ENCODE measurements at regions not wholly inside any gene's neighbourhood (a gene's known extent, or its start where the extent isn't known, plus 50 kb on each side); places are given as distances from the start of the nearest gene placed in this dataset.
"Not testable (repeated sequence)": the region's sequence is repeated elsewhere in the genome, so short reads cannot be mapped to it uniquely, and the experiment has no call there.

DNA sequence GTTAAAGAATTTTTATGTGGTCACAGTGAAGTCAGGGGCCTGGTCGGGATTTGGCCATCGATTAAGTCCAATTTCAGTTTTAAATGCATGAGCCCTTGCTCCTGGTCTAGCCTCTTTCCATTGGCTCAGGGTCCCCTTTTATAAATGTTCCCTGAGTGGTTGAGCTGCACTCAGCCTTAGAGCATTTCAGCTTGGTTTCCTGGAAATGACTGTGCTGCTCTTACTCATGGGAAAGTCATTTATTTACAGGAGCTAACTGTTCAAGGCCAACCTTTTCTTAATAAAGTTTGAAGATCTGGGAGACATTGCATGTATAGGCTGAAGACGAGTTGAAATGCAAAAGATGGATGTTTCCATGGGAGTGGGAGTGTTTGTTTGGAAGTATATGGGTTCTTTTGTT is 98.8 kb upstream of the CLNK start:
- no peak for TF ChIP-seq ZFX (IDR thresholded peaks at IDR 0.05)
- TF ChIP-seq, protein P1, sequence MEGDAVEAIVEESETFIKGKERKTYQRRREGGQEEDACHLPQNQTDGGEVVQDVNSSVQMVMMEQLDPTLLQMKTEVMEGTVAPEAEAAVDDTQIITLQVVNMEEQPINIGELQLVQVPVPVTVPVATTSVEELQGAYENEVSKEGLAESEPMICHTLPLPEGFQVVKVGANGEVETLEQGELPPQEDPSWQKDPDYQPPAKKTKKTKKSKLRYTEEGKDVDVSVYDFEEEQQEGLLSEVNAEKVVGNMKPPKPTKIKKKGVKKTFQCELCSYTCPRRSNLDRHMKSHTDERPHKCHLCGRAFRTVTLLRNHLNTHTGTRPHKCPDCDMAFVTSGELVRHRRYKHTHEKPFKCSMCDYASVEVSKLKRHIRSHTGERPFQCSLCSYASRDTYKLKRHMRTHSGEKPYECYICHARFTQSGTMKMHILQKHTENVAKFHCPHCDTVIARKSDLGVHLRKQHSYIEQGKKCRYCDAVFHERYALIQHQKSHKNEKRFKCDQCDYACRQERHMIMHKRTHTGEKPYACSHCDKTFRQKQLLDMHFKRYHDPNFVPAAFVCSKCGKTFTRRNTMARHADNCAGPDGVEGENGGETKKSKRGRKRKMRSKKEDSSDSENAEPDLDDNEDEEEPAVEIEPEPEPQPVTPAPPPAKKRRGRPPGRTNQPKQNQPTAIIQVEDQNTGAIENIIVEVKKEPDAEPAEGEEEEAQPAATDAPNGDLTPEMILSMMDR (conservative IDR thresholded peaks at IDR 0.05) = no peak
- H3K27ac ChIP-seq = no peak overlapping the region

DNA sequence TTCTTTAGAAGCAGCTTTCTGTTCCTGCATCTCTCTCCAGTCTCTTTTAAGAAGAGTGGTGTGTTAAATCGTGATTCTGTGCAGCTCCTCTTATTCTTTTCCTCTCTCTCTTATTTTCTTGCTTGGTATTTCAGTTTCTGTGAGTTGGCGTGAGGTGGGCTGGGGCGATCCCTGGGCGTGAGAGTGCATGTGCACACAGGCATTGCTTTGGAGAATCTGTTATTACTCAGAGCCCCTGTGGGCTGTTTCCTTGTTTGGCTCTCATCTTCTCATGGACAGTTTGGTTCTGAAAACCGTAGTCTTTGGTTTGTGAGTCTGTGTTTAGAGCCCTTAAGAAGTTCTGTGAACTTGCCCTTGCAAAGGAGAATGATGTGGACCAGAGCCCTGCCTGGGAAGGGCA is 97.2 kb upstream of the CLNK start:
- H3K27ac ChIP-seq = no peak overlapping the region
- TF ChIP-seq ZFX (IDR thresholded peaks at IDR 0.05) = no peak
- TF ChIP-seq, protein P1 (conservative IDR thresholded peaks at IDR 0.05) = no peak

DNA sequence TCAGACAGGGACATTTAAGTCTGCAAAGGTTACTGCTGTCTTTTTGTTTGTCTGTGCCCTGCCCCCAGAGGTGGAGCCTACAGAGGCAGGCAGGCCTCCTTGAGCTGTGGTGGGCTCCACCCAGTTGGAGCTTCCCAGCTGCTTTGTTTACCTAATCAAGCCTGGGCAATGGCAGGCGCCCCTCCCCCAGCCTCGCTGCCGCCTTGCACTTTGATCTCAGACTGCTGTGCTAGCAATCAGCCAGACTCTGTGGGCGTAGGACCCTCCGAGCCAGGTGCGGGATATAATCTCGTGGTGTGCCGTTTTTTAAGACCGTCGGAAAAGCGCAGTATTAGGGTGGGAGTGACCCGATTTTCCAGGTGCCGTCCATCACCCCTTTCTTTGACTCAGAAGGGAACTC is 96.2 kb upstream of the CLNK start:
- H3K27ac ChIP-seq = not testable (repeated sequence)

DNA sequence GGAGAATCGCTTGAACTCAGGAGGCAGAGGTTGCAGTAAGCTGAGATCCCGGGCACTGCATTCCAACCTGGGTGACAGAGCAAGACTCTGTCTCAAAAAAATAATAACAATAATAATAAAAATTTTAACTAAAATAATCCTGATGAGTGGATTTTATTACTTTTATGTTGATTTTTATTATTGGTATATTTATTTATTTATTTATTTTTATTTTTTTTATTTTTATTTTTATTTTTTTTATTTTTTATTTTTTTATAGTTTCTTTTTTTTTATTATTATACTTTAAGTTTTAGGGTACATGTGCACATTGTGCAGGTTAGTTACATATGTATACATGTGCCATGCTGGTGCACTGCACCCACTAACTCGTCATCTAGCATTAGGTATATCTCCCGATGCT is 90.6 kb upstream of the CLNK start:
- not testable (repeated sequence) for H3K27ac ChIP-seq

DNA sequence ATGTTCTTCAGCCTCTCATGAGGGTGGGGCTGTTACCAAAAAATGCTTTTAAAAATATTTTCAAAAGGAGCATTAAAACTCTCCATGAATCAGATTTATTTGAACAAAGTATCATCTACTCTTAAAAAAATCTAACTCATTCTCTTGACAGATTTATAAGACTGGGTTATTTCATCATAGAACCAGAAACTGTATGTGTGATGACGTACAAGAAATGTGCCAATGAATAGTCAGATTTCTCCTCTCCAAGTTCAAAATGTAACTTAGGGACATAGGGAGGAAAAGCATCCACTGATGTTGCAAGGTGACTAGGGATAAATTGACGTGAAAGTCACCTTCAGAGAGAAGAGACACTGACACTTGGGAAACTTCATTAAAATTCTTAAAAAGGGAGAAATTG is 89.1 kb upstream of the CLNK start:
- no peak overlapping the region for H3K27ac ChIP-seq
- TF ChIP-seq, protein P1 (conservative IDR thresholded peaks at IDR 0.05) = no peak
- TF ChIP-seq ZFX (IDR thresholded peaks at IDR 0.05) = no peak

DNA sequence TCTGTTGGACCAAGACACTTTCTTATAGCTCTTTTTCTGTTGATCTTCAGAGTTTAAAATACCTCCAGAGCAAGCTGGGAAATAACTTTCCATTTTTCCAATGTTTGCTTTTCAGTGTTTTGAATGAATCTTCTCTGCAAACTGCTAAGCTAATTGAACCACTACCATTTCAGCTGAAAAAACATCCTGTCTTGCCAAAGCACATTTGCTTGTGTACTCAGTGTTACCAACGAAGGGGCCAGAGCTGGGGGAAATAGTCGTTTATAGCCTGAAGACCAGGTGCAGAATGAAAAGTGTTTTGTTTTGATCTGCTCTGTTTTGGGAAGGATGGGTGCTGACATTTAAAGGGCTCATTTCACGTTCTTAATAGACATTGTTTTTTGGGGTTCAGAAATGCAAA is 88.4 kb upstream of the CLNK start:
- no peak overlapping the region for H3K27ac ChIP-seq
- TF ChIP-seq, protein P1 (conservative IDR thresholded peaks at IDR 0.05) = no peak
- TF ChIP-seq ZFX (IDR thresholded peaks at IDR 0.05) = no peak

DNA sequence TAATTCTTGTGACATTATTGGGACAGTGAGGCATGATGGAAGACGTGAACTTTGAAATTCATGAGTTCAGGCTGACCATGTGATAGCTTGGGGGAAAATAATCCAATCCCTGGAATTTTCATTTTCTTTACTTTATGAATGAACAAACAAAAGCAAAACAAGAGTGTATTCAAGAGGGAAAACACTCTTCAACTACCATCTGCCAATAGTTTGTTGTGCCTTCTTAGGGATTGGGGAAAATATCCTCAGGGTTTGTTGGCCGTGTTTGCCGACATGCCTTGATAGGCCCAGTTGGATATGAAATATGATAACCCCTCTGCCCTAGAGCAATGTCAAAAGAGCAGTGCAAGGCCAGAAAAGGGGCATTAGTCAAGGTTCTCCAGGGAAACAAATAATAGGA is 80.8 kb upstream of the CLNK start:
- no peak overlapping the region for H3K27ac ChIP-seq
- TF ChIP-seq, protein P1 (conservative IDR thresholded peaks at IDR 0.05) = no peak
- no peak for TF ChIP-seq ZFX (IDR thresholded peaks at IDR 0.05)

DNA sequence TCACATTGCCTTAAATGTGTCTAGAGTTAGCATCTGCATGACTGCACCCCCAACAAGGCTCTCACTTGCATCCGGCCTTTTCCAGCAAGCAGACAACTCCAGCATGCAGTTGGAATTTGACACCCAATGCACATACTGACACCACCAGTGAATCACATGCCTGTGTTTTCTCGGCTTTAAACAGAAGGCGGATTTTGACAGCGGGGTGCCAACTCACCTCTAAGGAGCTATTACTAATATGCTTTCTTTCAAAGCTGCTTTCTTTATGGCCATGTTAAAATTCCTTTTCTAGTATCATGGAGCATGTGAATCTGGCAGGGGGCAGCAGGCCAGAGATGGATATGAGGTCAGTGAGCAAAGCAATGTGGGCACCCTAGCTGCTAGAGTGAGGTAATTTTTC is 78.0 kb upstream of the CLNK start:
- no peak for TF ChIP-seq ZFX (IDR thresholded peaks at IDR 0.05)
- TF ChIP-seq, protein P1 (conservative IDR thresholded peaks at IDR 0.05) = no peak
- H3K27ac ChIP-seq = no peak overlapping the region

DNA sequence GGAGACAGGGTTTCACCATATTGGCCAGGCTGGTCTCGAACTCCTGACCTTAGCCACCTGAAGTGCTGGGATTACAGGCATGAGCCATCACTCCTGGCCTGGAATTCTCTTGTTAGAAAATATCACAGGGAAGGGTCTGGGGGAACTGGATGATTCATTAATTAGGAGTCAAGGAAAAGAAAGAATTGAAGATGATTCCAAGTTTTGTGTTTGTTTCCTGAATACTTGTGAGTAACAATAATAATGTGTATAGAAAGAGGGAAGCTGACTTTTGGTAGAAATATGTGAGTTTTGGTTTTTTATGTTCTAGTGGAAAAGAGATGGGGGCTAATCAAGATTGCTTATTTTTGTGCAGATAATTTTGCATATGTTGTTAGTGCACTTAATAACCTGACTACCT is 77.3 kb upstream of the CLNK start:
- H3K27ac ChIP-seq = no peak overlapping the region
- no peak for TF ChIP-seq ZFX (IDR thresholded peaks at IDR 0.05)
- TF ChIP-seq, protein P1 (conservative IDR thresholded peaks at IDR 0.05) = no peak
